ENCODE measurements at regions not wholly inside any gene's neighbourhood (a gene's known extent, or its start where the extent isn't known, plus 50 kb on each side); places are given as distances from the start of the nearest gene placed in this dataset.

- no peak overlapping the region for H3K4me3 ChIP-seq (ENCODE audit: low read depth, low read length)
- no peak for TF ChIP-seq CTCF (IDR thresholded peaks at IDR 0.05; ENCODE audit: low read depth, low read length)
Observed at GRCh38 chr3:146350852-146351251, 99.9 kb upstream of the PLSCR4 start.

GRCh38 chr3:146345900-146346299, 95.0 kb upstream of the PLSCR4 start:
- H3K4me3 ChIP-seq (ENCODE audit: low read depth, low read length) = no peak overlapping the region
- TF ChIP-seq CTCF (IDR thresholded peaks at IDR 0.05; ENCODE audit: low read depth, low read length) = no peak

GRCh38 chr3:146343551-146343950, 92.6 kb upstream of the PLSCR4 start:
- H3K4me3 ChIP-seq (ENCODE audit: low read depth, low read length) = no peak overlapping the region
- no peak for TF ChIP-seq CTCF (IDR thresholded peaks at IDR 0.05; ENCODE audit: low read depth, low read length)

GRCh38 chr3:146342989-146343388, 92.1 kb upstream of the PLSCR4 start:
- no peak overlapping the region for H3K4me3 ChIP-seq (ENCODE audit: low read depth, low read length)
- no peak for TF ChIP-seq CTCF (IDR thresholded peaks at IDR 0.05; ENCODE audit: low read depth, low read length)

GRCh38 chr3:146339349-146339748, 88.4 kb upstream of the PLSCR4 start:
- TF ChIP-seq CTCF (IDR thresholded peaks at IDR 0.05; ENCODE audit: low read depth, low read length) = no peak
- H3K4me3 ChIP-seq (ENCODE audit: low read depth, low read length) = 0 out of 2 replicates have a peak overlapping the region, but pooled peaks have one; percentile 9

GRCh38 chr3:146337991-146338390, 87.1 kb upstream of the PLSCR4 start:
- H3K4me3 ChIP-seq (ENCODE audit: low read depth, low read length) = no peak overlapping the region
- no peak for TF ChIP-seq CTCF (IDR thresholded peaks at IDR 0.05; ENCODE audit: low read depth, low read length)

- TF ChIP-seq CTCF (IDR thresholded peaks at IDR 0.05; ENCODE audit: low read depth, low read length) = no peak
Observed at GRCh38 chr3:146335386-146335785, 84.5 kb upstream of the PLSCR4 start.

More at GRCh38 chr3:146335386-146335785, 84.5 kb upstream of the PLSCR4 start:
- no peak overlapping the region for H3K4me3 ChIP-seq (ENCODE audit: low read depth, low read length)

Measured in WI38 (cell line).